EH (cell line): ENCODE measurements at regions not wholly inside any gene's neighbourhood (a gene's known extent, or its start where the extent isn't known, plus 50 kb on each side); places are given as distances from the start of the nearest gene placed in this dataset.

Source experiments
- DNase-seq: peaks from one replicate; pipeline ENCODE4 v3.0.0-alpha.2; 2015; ENCODE audit warnings: low read depth

- DNase-seq, result peak; percentile 31
Measured at GRCh38 chr3:194837457-194838127, 151.9 kb downstream of the FAM43A start.

- DNase-seq, result no peak
Measured at GRCh38 chr3:194838236-194838635, 152.6 kb downstream of the FAM43A start.

GRCh38 chr3:194840661-194841514, 155.2 kb downstream of the FAM43A start:
- DNase-seq, result peak; percentile 70

GRCh38 chr3:194841515-194841841, 155.8 kb downstream of the FAM43A start:
- DNase-seq, result no peak

- DNase-seq, result no peak
Measured at GRCh38 chr3:194843556-194843955, 157.9 kb downstream of the FAM43A start.

- no peak for DNase-seq
Measured at GRCh38 chr3:194844046-194844445, 158.4 kb downstream of the FAM43A start.

- DNase-seq, result peak; percentile 46
Measured at GRCh38 chr3:194849166-194849875, 163.6 kb downstream of the FAM43A start.

- DNase-seq, result no peak
Measured at GRCh38 chr3:194851254-194851653, 165.6 kb downstream of the FAM43A start.

- DNase-seq, result no peak
Measured at GRCh38 chr3:194851941-194852340, 166.3 kb downstream of the FAM43A start.

- DNase-seq, result no peak
Measured at GRCh38 chr3:194852345-194852744, 166.7 kb downstream of the FAM43A start.

GRCh38 chr3:194852831-194853508, 167.3 kb downstream of the FAM43A start:
- no peak for DNase-seq

- DNase-seq, result no peak
Measured at GRCh38 chr3:194854206-194854605, 168.5 kb downstream of the FAM43A start.

GRCh38 chr3:194854659-194855390, 169.1 kb downstream of the FAM43A start:
- DNase-seq, result no peak

- DNase-seq, result no peak
Measured at GRCh38 chr3:194856296-194856695, 170.6 kb downstream of the FAM43A start.

GRCh38 chr3:194857469-194858113, 171.9 kb downstream of the FAM43A start:
- DNase-seq, result peak; percentile 54

GRCh38 chr3:194858382-194858781, 172.7 kb downstream of the FAM43A start:
- DNase-seq, result no peak

GRCh38 chr3:194860725-194861124, 175.0 kb downstream of the FAM43A start:
- DNase-seq, result no peak

GRCh38 chr3:194861375-194861774, 175.7 kb downstream of the FAM43A start:
- no peak for DNase-seq

GRCh38 chr3:194865061-194865460, 179.4 kb downstream of the FAM43A start:
- DNase-seq, result no peak

GRCh38 chr3:194865615-194866014, 179.9 kb downstream of the FAM43A start:
- no peak for DNase-seq

- DNase-seq, result no peak
Measured at GRCh38 chr3:194866236-194866635, 180.6 kb downstream of the FAM43A start.
